GM06990 (cell line): ENCODE measurements at regions not wholly inside any gene's neighbourhood (a gene's known extent, or its start where the extent isn't known, plus 50 kb on each side); places are given as distances from the start of the nearest gene placed in this dataset.

Experiments used
- DNase-seq: peaks from one replicate; pipeline ENCODE4 v3.0.0-alpha.2; 2011; ENCODE audit not compliant: insufficient read length; ENCODE audit errors: extremely low read depth
- H3K27me3 ChIP-seq: replicated peaks from 2 replicates; pipeline ENCODE4 v1.6.0; 2011; ENCODE audit warnings: low read length; ENCODE audit not compliant: control insufficient read depth, insufficient read depth
- H3K36me3 ChIP-seq: 2 replicates; pipeline ENCODE4 v1.5.1; 2011; ENCODE audit warnings: low read length; ENCODE audit not compliant: control insufficient read depth, insufficient read depth
- H3K4me3 ChIP-seq: replicated peaks from 2 replicates; pipeline ENCODE4 v1.5.1; 2011; ENCODE audit warnings: low read depth, mild to moderate bottlenecking, control low read depth, low read length
- CTCF ChIP-seq: IDR thresholded peaks from 2 replicates; pipeline ENCODE4 v1.5.1; 2011; ENCODE audit warnings: low read length, control low read depth, mild to moderate bottlenecking, inconsistent platforms; ENCODE audit not compliant: insufficient read depth, poor library complexity, severe bottlenecking

GRCh38 chr2:146952696-146953095 lies 892.1 kb upstream of the ACVR2A start:
- no peaks in the 10 kb centered on the region for H3K27me3 ChIP-seq
- no peaks in the 10 kb centered on the region for H3K36me3 ChIP-seq
- H3K4me3 ChIP-seq: no peak overlapping the region
- DNase-seq: no peak
- TF ChIP-seq CTCF: no peak

GRCh38 chr2:146950911-146951310 lies 893.9 kb upstream of the ACVR2A start:
- no peak overlapping the region for H3K4me3 ChIP-seq
- H3K36me3 ChIP-seq: no peaks in the 10 kb centered on the region
- H3K27me3 ChIP-seq: no peaks in the 10 kb centered on the region
- no peak for DNase-seq
- no peak for TF ChIP-seq CTCF

- no peak for DNase-seq
These were observed 894.5 kb upstream of the ACVR2A start for GRCh38 chr2:146950361-146950760.

GRCh38 chr2:146949400-146949799 lies 895.4 kb upstream of the ACVR2A start:
- Histone ChIP-seq H3K36me3 (no peaks in the 10 kb centered on the region), H3K27me3 (no peaks in the 10 kb centered on the region), H3K4me3 (no peak overlapping the region)
- no peak for DNase-seq
- no peak for TF ChIP-seq CTCF

More at GRCh38 chr2:146950361-146950760, 894.5 kb upstream of the ACVR2A start:
- no peaks in the 10 kb centered on the region for H3K36me3 ChIP-seq
- no peak for TF ChIP-seq CTCF
- H3K27me3 ChIP-seq: no peaks in the 10 kb centered on the region
- no peak overlapping the region for H3K4me3 ChIP-seq

- no peaks in the 10 kb centered on the region for H3K36me3 ChIP-seq
- H3K27me3 ChIP-seq: no peaks in the 10 kb centered on the region; the same call in 1 of the 2 replicates
- TF ChIP-seq CTCF: no peak
- DNase-seq: no peak
- H3K4me3 ChIP-seq: no peak overlapping the region
These were observed 900.2 kb upstream of the ACVR2A start for GRCh38 chr2:146944601-146945000.
